Neural cell (in vitro differentiated cells): ENCODE measurements at regions not wholly inside any gene's neighbourhood (a gene's known extent, or its start where the extent isn't known, plus 50 kb on each side); places are given as distances from the start of the nearest gene placed in this dataset.
"Not testable (repeated sequence)": the region's sequence is repeated elsewhere in the genome, so short reads cannot be mapped to it uniquely, and the experiment has no call there.

Source experiments
- H2AFZ ChIP-seq: fragments of 200-600, 300-800 bp; sonication (generic), shearing (Covaris generic); 2 replicates; pipeline ENCODE4 v1.6.0; 2014; ENCODE audit warnings: low read depth, mild to moderate bottlenecking, antibody characterized with exemption, low read length, moderate library complexity
- H3F3A ChIP-seq: fragments of 200-600 bp; shearing (Covaris generic); 2 replicates; pipeline ENCODE4 v1.6.1; 2016; ENCODE audit warnings: mild to moderate bottlenecking, moderate library complexity, mixed read lengths, antibody characterized with exemption, low read length; ENCODE audit not compliant: insufficient read depth, poor library complexity, severe bottlenecking
- H3K27ac ChIP-seq: fragments of 200-600, 300-800 bp; sonication (generic), shearing (Covaris generic); 2 replicates; pipeline ENCODE4 v1.5.1; 2014; ENCODE audit warnings: mild to moderate bottlenecking, low read length, moderate library complexity
- H3K27me3 ChIP-seq: fragments of 300-800, 200-600 bp; sonication (generic), shearing (Covaris generic); 2 replicates; pipeline ENCODE4 v1.6.0; 2014; ENCODE audit warnings: mild to moderate bottlenecking, low read depth, low read length, moderate library complexity; ENCODE audit not compliant: insufficient read depth
- H3K36me3 ChIP-seq: fragments of 300-800, 200-600 bp; sonication (generic), shearing (Covaris generic); 2 replicates; pipeline ENCODE4 v1.5.1; 2014; ENCODE audit warnings: mild to moderate bottlenecking, antibody characterized with exemption, low read length, moderate library complexity; ENCODE audit not compliant: insufficient read depth
- H3K4me2 ChIP-seq: fragments of 300-800, 200-600 bp; sonication (generic), shearing (Covaris generic); 2 replicates; pipeline ENCODE4 v1.6.0; 2014; ENCODE audit warnings: mild to moderate bottlenecking, low read length
- H3K4me3 ChIP-seq: fragments of 300-800, 200-600 bp; sonication (generic), shearing (Covaris generic); 2 replicates; pipeline ENCODE4 v1.5.1; 2014; ENCODE audit warnings: mild to moderate bottlenecking, low read length, moderate library complexity
- H3K79me2 ChIP-seq: fragments of 200-600 bp; shearing (Covaris generic); replicated peaks from 2 replicates; pipeline ENCODE4 v1.6.0; 2014; ENCODE audit warnings: mild to moderate bottlenecking, low read length, moderate library complexity; ENCODE audit not compliant: insufficient read depth
- H3K9ac ChIP-seq: fragments of 300-800, 200-600 bp; sonication (generic), shearing (Covaris generic); 2 replicates; pipeline ENCODE4 v1.6.1; 2016; ENCODE audit warnings: mild to moderate bottlenecking, low read length, mixed read lengths
- H3K9me2 ChIP-seq: fragments of 200-600 bp; shearing (Covaris generic); 2 replicates; pipeline ENCODE4 v1.6.1; 2016; ENCODE audit warnings: mild to moderate bottlenecking, low read length, mixed read lengths; ENCODE audit not compliant: insufficient read depth
- H3K9me3 ChIP-seq: fragments of 200-600, 300-800 bp; sonication (generic), shearing (Covaris generic); 2 replicates; pipeline ENCODE4 v1.6.1; 2016; ENCODE audit warnings: mild to moderate bottlenecking, mixed run types, low read length, moderate library complexity, mixed read lengths
- H4K20me1 ChIP-seq: fragments of 200-600 bp; shearing (Covaris generic); 2 replicates; pipeline ENCODE4 v1.6.1; 2016; ENCODE audit warnings: mild to moderate bottlenecking, mixed run types; ENCODE audit not compliant: insufficient read depth
- CTCF ChIP-seq: fragments of 450-650 bp; IDR thresholded peaks from 2 replicates; pipeline ENCODE4 v1.5.1; 2014; ENCODE audit warnings: antibody characterized with exemption, mild to moderate bottlenecking, moderate library complexity; ENCODE audit not compliant: poor library complexity, severe bottlenecking
- EP300 ChIP-seq: fragments of 450-650 bp; conservative IDR thresholded peaks from 2 replicates; pipeline ENCODE4 v1.6.1; 2014; ENCODE audit warnings: antibody characterized with exemption, mild to moderate bottlenecking, moderate library complexity; ENCODE audit not compliant: poor library complexity, severe bottlenecking
- EZH2 ChIP-seq: fragments of 200-600, 300-800 bp; shearing (Covaris generic), sonication (generic); IDR thresholded peaks from 2 replicates; pipeline ENCODE4 v1.6.1; 2014; ENCODE audit warnings: antibody characterized with exemption, low read length, borderline replicate concordance, mild to moderate bottlenecking; ENCODE audit not compliant: insufficient read depth, poor library complexity, severe bottlenecking
- MXI1 ChIP-seq: fragments of 450-650 bp; conservative IDR thresholded peaks from 2 replicates; pipeline ENCODE4 v1.6.1; 2014; ENCODE audit warnings: antibody characterized with exemption, mild to moderate bottlenecking; ENCODE audit not compliant: poor library complexity, severe bottlenecking
- POLR2AphosphoS5 ChIP-seq: IDR thresholded peaks from 2 replicates; pipeline ENCODE4 v1.6.1; 2012
- RAD21 ChIP-seq: fragments of 450-650 bp; conservative IDR thresholded peaks from 2 replicates; pipeline ENCODE4 v1.6.1; 2014; ENCODE audit warnings: antibody characterized with exemption, mild to moderate bottlenecking, moderate library complexity
- SMC3 ChIP-seq: fragments of 450-650 bp; conservative IDR thresholded peaks from 2 replicates; pipeline ENCODE4 v1.6.1; 2014; ENCODE audit warnings: antibody characterized with exemption, mild to moderate bottlenecking, moderate library complexity; ENCODE audit not compliant: poor library complexity
- TAF1 ChIP-seq: IDR thresholded peaks from 2 replicates; pipeline ENCODE4 v1.6.1; 2012; ENCODE audit warnings: low read depth
- TF ChIP-seq, protein P1 (sequence below): IDR thresholded peaks from 2 replicates; pipeline ENCODE4 v1.6.1; 2012; ENCODE audit warnings: borderline replicate concordance

DNA sequence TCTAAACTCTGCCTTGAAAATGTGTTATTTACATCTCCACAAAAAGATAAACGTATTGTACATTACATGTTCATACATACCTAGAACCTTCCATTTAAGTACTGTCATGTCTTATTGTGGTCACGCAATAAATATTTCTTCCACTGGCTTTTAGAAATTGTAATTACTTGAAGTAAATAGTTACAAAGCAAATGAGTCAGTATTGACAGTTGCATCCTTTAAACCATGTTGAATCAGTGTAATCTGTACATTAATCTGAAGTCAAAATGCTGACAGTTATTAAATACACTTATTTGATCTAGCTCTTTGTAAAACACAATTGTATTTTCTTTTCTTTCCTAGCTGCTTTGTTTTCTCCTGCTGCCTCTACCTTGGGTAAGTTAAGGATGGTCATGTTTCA lies 446.7 kb downstream of the EPHA5 start:
- Histone ChIP-seq H3K27me3 (no peaks in the 10 kb centered on the region), H3F3A (no peaks in the 10 kb centered on the region), H3K36me3 (no peaks in the 10 kb centered on the region), H3K27ac (no peak overlapping the region), H3K9me3 (no peaks in the 10 kb centered on the region), H4K20me1 (no peaks in the 10 kb centered on the region), H3K9ac (no peak overlapping the region), H3K4me3 (no peak overlapping the region), H3K9me2 (no peaks in the 10 kb centered on the region), H3K79me2 (no peaks in the 10 kb centered on the region), H3K4me2 (no peak overlapping the region), H2AFZ (no peak overlapping the region)
- TF ChIP-seq POLR2AphosphoS5 (no peak), EP300 (no peak), RAD21 (no peak), MXI1 (no peak), TAF1 (no peak), EZH2 (no peak), CTCF (no peak), SMC3 (no peak)
- TF ChIP-seq, protein P1, sequence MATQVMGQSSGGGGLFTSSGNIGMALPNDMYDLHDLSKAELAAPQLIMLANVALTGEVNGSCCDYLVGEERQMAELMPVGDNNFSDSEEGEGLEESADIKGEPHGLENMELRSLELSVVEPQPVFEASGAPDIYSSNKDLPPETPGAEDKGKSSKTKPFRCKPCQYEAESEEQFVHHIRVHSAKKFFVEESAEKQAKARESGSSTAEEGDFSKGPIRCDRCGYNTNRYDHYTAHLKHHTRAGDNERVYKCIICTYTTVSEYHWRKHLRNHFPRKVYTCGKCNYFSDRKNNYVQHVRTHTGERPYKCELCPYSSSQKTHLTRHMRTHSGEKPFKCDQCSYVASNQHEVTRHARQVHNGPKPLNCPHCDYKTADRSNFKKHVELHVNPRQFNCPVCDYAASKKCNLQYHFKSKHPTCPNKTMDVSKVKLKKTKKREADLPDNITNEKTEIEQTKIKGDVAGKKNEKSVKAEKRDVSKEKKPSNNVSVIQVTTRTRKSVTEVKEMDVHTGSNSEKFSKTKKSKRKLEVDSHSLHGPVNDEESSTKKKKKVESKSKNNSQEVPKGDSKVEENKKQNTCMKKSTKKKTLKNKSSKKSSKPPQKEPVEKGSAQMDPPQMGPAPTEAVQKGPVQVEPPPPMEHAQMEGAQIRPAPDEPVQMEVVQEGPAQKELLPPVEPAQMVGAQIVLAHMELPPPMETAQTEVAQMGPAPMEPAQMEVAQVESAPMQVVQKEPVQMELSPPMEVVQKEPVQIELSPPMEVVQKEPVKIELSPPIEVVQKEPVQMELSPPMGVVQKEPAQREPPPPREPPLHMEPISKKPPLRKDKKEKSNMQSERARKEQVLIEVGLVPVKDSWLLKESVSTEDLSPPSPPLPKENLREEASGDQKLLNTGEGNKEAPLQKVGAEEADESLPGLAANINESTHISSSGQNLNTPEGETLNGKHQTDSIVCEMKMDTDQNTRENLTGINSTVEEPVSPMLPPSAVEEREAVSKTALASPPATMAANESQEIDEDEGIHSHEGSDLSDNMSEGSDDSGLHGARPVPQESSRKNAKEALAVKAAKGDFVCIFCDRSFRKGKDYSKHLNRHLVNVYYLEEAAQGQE: no peak

DNA sequence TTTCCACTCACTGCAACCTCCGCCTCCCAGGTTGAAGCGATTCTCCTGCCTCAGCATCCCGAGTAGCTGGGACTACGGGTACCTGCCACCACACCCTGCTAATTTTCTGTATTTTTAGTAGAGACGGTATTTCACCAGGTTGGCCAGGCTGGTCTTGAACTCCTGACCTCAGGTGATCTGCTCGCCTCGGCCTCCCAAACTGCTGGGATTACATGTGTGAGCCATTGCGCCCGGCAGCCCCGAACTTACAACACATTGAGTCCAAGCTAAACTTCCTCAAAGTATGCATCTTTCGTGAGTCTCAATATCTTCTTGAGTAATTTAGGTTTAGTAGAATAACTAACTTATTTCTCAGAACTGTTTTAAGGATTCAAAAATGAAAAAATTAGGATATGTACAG lies 447.2 kb downstream of the EPHA5 start:
- not testable (repeated sequence) for H3K9ac ChIP-seq, H3K36me3 ChIP-seq, H3K27me3 ChIP-seq, H2AFZ ChIP-seq, H3K27ac ChIP-seq, H3K9me2 ChIP-seq, H3K79me2 ChIP-seq, H3K4me2 ChIP-seq, H4K20me1 ChIP-seq, H3K9me3 ChIP-seq, H3F3A ChIP-seq, H3K4me3 ChIP-seq

DNA sequence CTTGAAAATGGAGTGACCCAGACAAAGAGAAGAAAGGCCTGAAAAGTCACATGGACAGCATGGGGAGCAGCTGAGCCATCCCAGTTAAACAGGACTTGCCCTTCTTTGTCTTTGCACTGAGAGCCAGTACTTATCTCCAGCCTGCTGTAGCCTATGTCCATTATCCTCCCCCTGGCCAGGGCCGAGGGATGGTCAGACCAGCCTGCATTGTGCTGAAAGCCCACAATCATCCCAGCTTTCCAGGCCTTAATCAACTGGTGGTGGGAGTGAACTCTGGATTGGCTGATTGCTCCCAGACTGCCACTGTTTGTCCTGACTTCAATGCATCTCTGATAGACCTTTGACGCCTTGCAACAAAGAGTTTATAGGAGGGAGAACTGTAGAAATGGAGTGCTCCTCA lies 453.1 kb downstream of the EPHA5 start:
- no peak overlapping the region for H2AFZ ChIP-seq
- H3K27ac ChIP-seq: no peak overlapping the region
- no peak overlapping the region for H3K4me2 ChIP-seq
- no peaks in the 10 kb centered on the region for H3F3A ChIP-seq
- H3K9me3 ChIP-seq: no peaks in the 10 kb centered on the region
- H4K20me1 ChIP-seq: no peaks in the 10 kb centered on the region
- H3K9me2 ChIP-seq: no peaks in the 10 kb centered on the region
- no peaks in the 10 kb centered on the region for H3K27me3 ChIP-seq
- H3K9ac ChIP-seq: no peak overlapping the region
- TF ChIP-seq EP300 (no peak), TAF1 (no peak), RAD21 (no peak), POLR2AphosphoS5 (no peak), CTCF (no peak), EZH2 (no peak), SMC3 (no peak), MXI1 (no peak)
- TF ChIP-seq, protein P1: no peak
- no peak overlapping the region for H3K4me3 ChIP-seq
- no peaks in the 10 kb centered on the region for H3K79me2 ChIP-seq
- H3K36me3 ChIP-seq: no peaks in the 10 kb centered on the region
